Sigmoid colon (tissue), 4 donors: ENCODE measurements at regions not wholly inside any gene's neighbourhood (a gene's known extent, or its start where the extent isn't known, plus 50 kb on each side); places are given as distances from the start of the nearest gene placed in this dataset.

Source experiments
- CTCF ChIP-seq, 4 experiments: fragments of 450-650 bp in 3 of 4; fragments of 200-600 bp in 1 of 4; IDR thresholded peaks; one replicate each; pipeline ENCODE4 v1.5.1; 2016 to 2019; ENCODE audit warnings: antibody characterized with exemption in 4 of 4, mild to moderate bottlenecking in 3 of 4, moderate library complexity in 2 of 4
- EP300 ChIP-seq, 4 donors: sonication (generic); formaldehyde crosslinking; IDR thresholded peaks; one replicate each; pipeline ENCODE4 v1.6.1; 2017; ENCODE audit warnings: antibody characterized with exemption in 4 of 4
- POLR2A ChIP-seq, 2 donors: fragments of 450-650 bp; IDR thresholded peaks; one replicate each; pipeline ENCODE4 v1.6.1; 2016; ENCODE audit warnings: antibody characterized with exemption in 2 of 2, mild to moderate bottlenecking in 2 of 2, moderate library complexity in 2 of 2
- POLR2AphosphoS5 ChIP-seq, 4 donors: sonication (generic); formaldehyde crosslinking; IDR thresholded peaks; one replicate each; pipeline ENCODE4 v1.6.1; 2017; ENCODE audit warnings: antibody characterized with exemption in 4 of 4

DNA sequence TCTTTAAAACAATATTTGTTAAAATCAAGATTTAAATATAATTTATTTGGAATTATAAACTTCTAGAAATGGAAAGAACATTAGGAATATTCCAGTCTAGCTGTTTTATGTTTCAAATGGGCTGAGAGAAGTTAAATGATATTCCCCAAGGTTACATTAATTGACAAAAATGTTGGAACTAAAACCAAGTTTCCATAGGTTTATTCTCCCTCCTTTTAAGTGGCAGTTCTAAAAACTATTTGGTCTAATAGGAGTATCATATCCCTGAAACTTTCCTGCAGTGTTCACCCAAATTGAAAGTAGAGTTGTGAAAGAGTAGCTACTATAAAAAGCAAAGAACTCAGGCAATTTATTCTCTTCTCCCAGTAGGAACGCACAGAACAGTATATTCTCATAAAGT, 1185.5 kb downstream of the LRFN5 start:
- TF ChIP-seq POLR2A (IDR thresholded peaks at IDR 0.05), result no peak
- no peak for TF ChIP-seq CTCF (IDR thresholded peaks at IDR 0.05)
- no peak for TF ChIP-seq POLR2AphosphoS5 (IDR thresholded peaks at IDR 0.05)
- TF ChIP-seq EP300 (IDR thresholded peaks at IDR 0.05), result no peak
